ENCODE measurements at regions not wholly inside any gene's neighbourhood (a gene's known extent, or its start where the extent isn't known, plus 50 kb on each side); places are given as distances from the start of the nearest gene placed in this dataset.
"Not testable (repeated sequence)": the region's sequence is repeated elsewhere in the genome, so short reads cannot be mapped to it uniquely, and the experiment has no call there.

GRCh38 chr6:120869397-120869796, 464.9 kb downstream of the TBC1D32 start:
- DNase-seq (ENCODE audit: low read depth), result no peak
- in situ Hi-C loops (cut with HindIII; ENCODE audit: low pct_unique_long_range_greater_than_20kb, low sequenced_read_pairs), result no loop called here

GRCh38 chr6:120857422-120857821, 476.9 kb downstream of the TBC1D32 start:
- DNase-seq (ENCODE audit: low read depth), result no peak
- in situ Hi-C loops (cut with HindIII; ENCODE audit: low pct_unique_long_range_greater_than_20kb, low sequenced_read_pairs), result no loop called here

GRCh38 chr6:120854583-120854982, 479.7 kb downstream of the TBC1D32 start:
- in situ Hi-C loops (cut with HindIII; ENCODE audit: low pct_unique_long_range_greater_than_20kb, low sequenced_read_pairs), result no loop called here
- no peak for DNase-seq (ENCODE audit: low read depth)

- in situ Hi-C loops (cut with HindIII; ENCODE audit: low pct_unique_long_range_greater_than_20kb, low sequenced_read_pairs), result no loop called here
- DNase-seq (ENCODE audit: low read depth), result no peak
Measured at GRCh38 chr6:120853489-120853888, 480.8 kb downstream of the TBC1D32 start.

- no peak for DNase-seq (ENCODE audit: low read depth)
- in situ Hi-C loops (cut with HindIII; ENCODE audit: low pct_unique_long_range_greater_than_20kb, low sequenced_read_pairs), result no loop called here
Measured at GRCh38 chr6:120852293-120852849, 481.9 kb downstream of the TBC1D32 start.

- in situ Hi-C loops (cut with HindIII; ENCODE audit: low pct_unique_long_range_greater_than_20kb, low sequenced_read_pairs), result no loop called here
- peak; percentile 4 for DNase-seq (ENCODE audit: low read depth)
Measured at GRCh38 chr6:120826253-120826652, 508.0 kb downstream of the TBC1D32 start.

GRCh38 chr6:120816794-120817193, 517.5 kb downstream of the TBC1D32 start:
- no peak for DNase-seq (ENCODE audit: low read depth)
- in situ Hi-C loops (cut with HindIII; ENCODE audit: low pct_unique_long_range_greater_than_20kb, low sequenced_read_pairs), result no loop called here

GRCh38 chr6:120805276-120805675, 529.0 kb downstream of the TBC1D32 start:
- in situ Hi-C loops (cut with HindIII; ENCODE audit: low pct_unique_long_range_greater_than_20kb, low sequenced_read_pairs), result no loop called here
- no peak for DNase-seq (ENCODE audit: low read depth)

GRCh38 chr6:120804612-120805011, 529.7 kb downstream of the TBC1D32 start:
- DNase-seq (ENCODE audit: low read depth), result no peak
- in situ Hi-C loops (cut with HindIII; ENCODE audit: low pct_unique_long_range_greater_than_20kb, low sequenced_read_pairs), result no loop called here

- in situ Hi-C loops (cut with HindIII; ENCODE audit: low pct_unique_long_range_greater_than_20kb, low sequenced_read_pairs), result no loop called here
- DNase-seq (ENCODE audit: low read depth), result no peak
Measured at GRCh38 chr6:120786682-120787081, 547.6 kb downstream of the TBC1D32 start.

- in situ Hi-C loops (cut with HindIII; ENCODE audit: low pct_unique_long_range_greater_than_20kb, low sequenced_read_pairs), result no loop called here
Measured at GRCh38 chr6:120786256-120786655, 548.0 kb downstream of the TBC1D32 start.

GRCh38 chr6:120785459-120786086, 548.7 kb downstream of the TBC1D32 start:
- no peak for DNase-seq (ENCODE audit: low read depth)

More at GRCh38 chr6:120786256-120786655, 548.0 kb downstream of the TBC1D32 start:
- DNase-seq (ENCODE audit: low read depth), result no peak

GRCh38 chr6:120779441-120779840, 554.8 kb downstream of the TBC1D32 start:
- in situ Hi-C loops (cut with HindIII; ENCODE audit: low pct_unique_long_range_greater_than_20kb, low sequenced_read_pairs), result no loop called here
- no peak for DNase-seq (ENCODE audit: low read depth)

More at GRCh38 chr6:120785459-120786086, 548.7 kb downstream of the TBC1D32 start:
- in situ Hi-C loops (cut with HindIII; ENCODE audit: low pct_unique_long_range_greater_than_20kb, low sequenced_read_pairs), result no loop called here

- in situ Hi-C loops (cut with HindIII; ENCODE audit: low pct_unique_long_range_greater_than_20kb, low sequenced_read_pairs), result no loop called here
- no peak for DNase-seq (ENCODE audit: low read depth)
Measured at GRCh38 chr6:120775698-120776097, 558.6 kb downstream of the TBC1D32 start.

- in situ Hi-C loops (cut with HindIII; ENCODE audit: low pct_unique_long_range_greater_than_20kb, low sequenced_read_pairs), result no loop called here
- no peak for DNase-seq (ENCODE audit: low read depth)
Measured at GRCh38 chr6:120774275-120774674, 560.0 kb downstream of the TBC1D32 start.

- no peak for DNase-seq (ENCODE audit: low read depth)
- in situ Hi-C loops (cut with HindIII; ENCODE audit: low pct_unique_long_range_greater_than_20kb, low sequenced_read_pairs), result no loop called here
Measured at GRCh38 chr6:120771019-120771418, 563.3 kb downstream of the TBC1D32 start.

- in situ Hi-C loops (cut with HindIII; ENCODE audit: low pct_unique_long_range_greater_than_20kb, low sequenced_read_pairs), result no loop called here
- DNase-seq (ENCODE audit: low read depth), result no peak
Measured at GRCh38 chr6:120764312-120764711, 570.0 kb downstream of the TBC1D32 start.

GRCh38 chr6:120759570-120759969, 574.7 kb downstream of the TBC1D32 start:
- in situ Hi-C loops (cut with HindIII; ENCODE audit: low pct_unique_long_range_greater_than_20kb, low sequenced_read_pairs), result no loop called here
- DNase-seq (ENCODE audit: low read depth), result no peak

- DNase-seq (ENCODE audit: low read depth); in situ Hi-C loops (cut with HindIII; ENCODE audit: low pct_unique_long_range_greater_than_20kb, low sequenced_read_pairs): not testable (repeated sequence)
Measured at GRCh38 chr6:120748574-120748973, 585.7 kb downstream of the TBC1D32 start.

GRCh38 chr6:120736740-120737139, 597.5 kb downstream of the TBC1D32 start:
- in situ Hi-C loops (cut with HindIII; ENCODE audit: low pct_unique_long_range_greater_than_20kb, low sequenced_read_pairs), result no loop called here
- no peak for DNase-seq (ENCODE audit: low read depth)
